Rectal smooth muscle tissue (tissue), 1 donor: ENCODE measurements at regions not wholly inside any gene's neighbourhood (a gene's known extent, or its start where the extent isn't known, plus 50 kb on each side); places are given as distances from the start of the nearest gene placed in this dataset.

Source experiments
- H3K27ac ChIP-seq: one replicate; pipeline ENCODE4 v1.7.0; 2013; ENCODE audit warnings: low read depth, low read length, inconsistent platforms
- H3K27me3 ChIP-seq: one replicate; pipeline ENCODE4 v1.7.0; 2013; ENCODE audit warnings: low read length; ENCODE audit not compliant: control insufficient read depth, insufficient read depth
- H3K36me3 ChIP-seq: one replicate; pipeline ENCODE4 v1.7.0; 2013; ENCODE audit warnings: low read length; ENCODE audit not compliant: control insufficient read depth, insufficient read depth
- H3K4me1 ChIP-seq: one replicate; pipeline ENCODE4 v1.7.0; 2013; ENCODE audit warnings: low read length; ENCODE audit not compliant: control insufficient read depth, insufficient read depth
- H3K4me3 ChIP-seq: one replicate; pipeline ENCODE4 v1.7.0; 2013; ENCODE audit warnings: low read length
- H3K9ac ChIP-seq: one replicate; pipeline ENCODE4 v1.7.0; 2013; ENCODE audit warnings: low read length

GRCh38 chr12:11500188-11500860 is 105.0 kb upstream of the PRB2 start:
- Histone ChIP-seq H3K27me3 (no peaks in the 10 kb centered on the region), H3K27ac (no peak overlapping the region), H3K4me1 (no peaks in the 10 kb centered on the region), H3K36me3 (no peaks in the 10 kb centered on the region), H3K4me3 (no peak overlapping the region), H3K9ac (no peak overlapping the region)

GRCh38 chr12:11500861-11501230 is 105.5 kb upstream of the PRB2 start:
- Histone ChIP-seq H3K36me3 (no peaks in the 10 kb centered on the region), H3K4me3 (no peak overlapping the region), H3K4me1 (no peaks in the 10 kb centered on the region), H3K9ac (no peak overlapping the region), H3K27ac (no peak overlapping the region), H3K27me3 (no peaks in the 10 kb centered on the region)

GRCh38 chr12:11508699-11509098 is 113.3 kb upstream of the PRB2 start:
- Histone ChIP-seq H3K9ac (no peak overlapping the region), H3K4me1 (no peaks in the 10 kb centered on the region), H3K27ac (no peak overlapping the region), H3K36me3 (no peaks in the 10 kb centered on the region), H3K27me3 (peaks cover 2% of the 10 kb centered on the region), H3K4me3 (no peak overlapping the region)

DNA sequence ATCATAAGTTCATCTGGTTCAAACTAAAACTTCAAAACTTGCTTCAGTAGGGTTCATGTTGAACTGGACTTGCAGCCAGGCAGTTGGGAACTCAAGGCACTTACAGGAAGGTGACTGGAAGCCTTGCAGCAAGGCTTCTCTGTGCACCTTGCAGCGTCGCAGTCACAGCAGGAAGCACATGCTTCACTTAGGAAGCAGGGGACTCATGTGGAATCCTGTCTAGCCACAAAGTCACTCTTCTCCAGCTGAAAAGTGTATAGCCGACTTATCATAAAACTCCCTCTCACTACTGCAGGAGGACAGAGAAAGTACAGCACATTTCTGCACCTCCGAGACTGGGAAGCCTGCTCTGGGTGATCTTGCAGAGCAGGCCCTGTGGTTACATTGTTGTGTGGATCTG is 114.0 kb upstream of the PRB2 start:
- Histone ChIP-seq H3K4me3 (no peak overlapping the region), H3K4me1 (no peaks in the 10 kb centered on the region), H3K27me3 (peaks cover 2% of the 10 kb centered on the region), H3K27ac (no peak overlapping the region), H3K9ac (no peak overlapping the region), H3K36me3 (no peaks in the 10 kb centered on the region)

DNA sequence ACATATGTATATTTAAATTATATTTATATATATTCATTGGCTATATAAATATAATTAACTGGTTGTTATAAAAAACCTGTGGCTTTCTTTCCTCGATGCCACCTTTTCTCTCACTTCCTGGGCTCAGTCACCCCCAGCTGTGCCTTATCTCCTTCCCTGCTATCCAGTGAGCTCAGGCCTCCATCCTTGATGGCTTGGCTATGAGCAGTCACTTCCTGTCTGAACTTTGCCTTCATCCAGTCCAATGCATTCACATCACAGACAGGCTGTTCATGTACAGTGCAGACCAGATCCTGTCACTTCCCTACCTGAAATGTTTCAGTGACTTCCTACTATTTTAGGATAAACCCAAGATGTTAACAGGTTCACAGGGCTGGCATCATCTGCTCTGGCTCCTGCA is 115.3 kb upstream of the PRB2 start:
- Histone ChIP-seq H3K9ac (no peak overlapping the region), H3K4me1 (no peaks in the 10 kb centered on the region), H3K4me3 (no peak overlapping the region), H3K27ac (no peak overlapping the region), H3K36me3 (no peaks in the 10 kb centered on the region), H3K27me3 (peaks cover 2% of the 10 kb centered on the region)

DNA sequence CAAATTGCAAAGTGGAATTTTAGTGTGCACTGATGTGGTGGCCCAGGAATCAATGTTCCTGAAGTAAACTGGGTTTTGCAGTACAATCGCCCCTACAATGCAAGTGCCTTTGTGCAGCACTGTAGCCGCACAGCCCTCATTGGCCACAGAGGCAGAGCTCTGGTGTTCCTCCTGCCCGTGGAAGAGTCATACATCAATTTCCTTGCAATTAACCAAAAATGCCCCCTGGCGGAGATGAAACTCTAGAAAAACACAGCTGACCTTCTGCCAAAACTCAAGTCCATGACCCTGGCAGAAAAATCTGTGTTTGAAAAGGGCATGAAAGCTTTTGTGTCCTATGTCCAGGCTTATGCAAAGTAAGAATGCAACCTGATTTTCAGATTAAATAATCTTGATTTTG is 117.9 kb upstream of the PRB2 start:
- Histone ChIP-seq H3K4me1 (no peaks in the 10 kb centered on the region), H3K36me3 (no peaks in the 10 kb centered on the region), H3K27me3 (peaks cover 2% of the 10 kb centered on the region), H3K4me3 (no peak overlapping the region), H3K9ac (no peak overlapping the region), H3K27ac (no peak overlapping the region)

DNA sequence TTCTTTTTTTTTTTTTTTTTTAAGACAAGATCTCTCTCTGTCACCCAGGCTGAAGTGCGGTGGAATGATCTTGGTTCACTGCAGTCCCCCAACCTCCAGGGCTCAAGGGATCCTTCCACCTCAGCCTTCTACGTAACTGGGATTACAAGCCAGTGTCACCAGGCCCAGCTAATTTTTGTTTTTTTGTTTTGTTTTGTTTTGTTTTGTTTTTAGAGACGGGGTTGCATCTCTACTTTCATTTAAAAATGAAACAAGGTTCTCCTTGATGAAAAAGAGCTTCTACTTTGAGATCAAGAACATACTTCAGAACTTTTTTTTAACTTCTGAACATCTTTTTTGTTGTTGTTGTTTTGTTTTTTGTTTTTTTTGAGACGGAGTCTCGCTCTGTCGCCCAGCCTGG is 121.7 kb upstream of the PRB2 start:
- Histone ChIP-seq H3K9ac (no peak overlapping the region), H3K36me3 (no peaks in the 10 kb centered on the region), H3K27ac (no peak overlapping the region), H3K4me3 (no peak overlapping the region), H3K4me1 (no peaks in the 10 kb centered on the region), H3K27me3 (no peaks in the 10 kb centered on the region)

DNA sequence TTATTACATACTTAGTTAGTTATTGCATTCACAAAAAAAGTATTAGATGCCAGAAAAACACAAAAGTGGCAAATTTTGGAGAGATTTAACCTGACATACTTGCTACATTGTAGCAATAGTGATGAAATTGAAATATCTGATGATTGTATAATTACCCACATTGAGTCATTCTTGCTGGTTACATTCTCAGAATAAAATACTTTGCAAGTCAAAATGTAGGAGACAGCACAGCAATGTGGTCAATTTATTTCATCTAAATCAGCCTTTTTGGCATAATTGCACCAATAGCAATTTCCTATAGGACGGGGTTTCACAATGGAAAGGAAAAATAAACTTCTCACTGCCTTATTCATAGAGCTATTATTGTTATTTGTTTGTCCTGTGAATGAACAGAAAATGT is 125.0 kb upstream of the ETV6 start:
- Histone ChIP-seq H3K9ac (no peak overlapping the region), H3K4me3 (no peak overlapping the region), H3K27me3 (no peaks in the 10 kb centered on the region), H3K36me3 (no peaks in the 10 kb centered on the region), H3K27ac (no peak overlapping the region), H3K4me1 (no peaks in the 10 kb centered on the region)

- Histone ChIP-seq H3K27ac (no peak overlapping the region), H3K4me3 (no peak overlapping the region), H3K27me3 (no peaks in the 10 kb centered on the region), H3K36me3 (no peaks in the 10 kb centered on the region), H3K4me1 (no peaks in the 10 kb centered on the region), H3K9ac (no peak overlapping the region)
These were observed 115.4 kb upstream of the ETV6 start for GRCh38 chr12:11534064-11534463.

DNA sequence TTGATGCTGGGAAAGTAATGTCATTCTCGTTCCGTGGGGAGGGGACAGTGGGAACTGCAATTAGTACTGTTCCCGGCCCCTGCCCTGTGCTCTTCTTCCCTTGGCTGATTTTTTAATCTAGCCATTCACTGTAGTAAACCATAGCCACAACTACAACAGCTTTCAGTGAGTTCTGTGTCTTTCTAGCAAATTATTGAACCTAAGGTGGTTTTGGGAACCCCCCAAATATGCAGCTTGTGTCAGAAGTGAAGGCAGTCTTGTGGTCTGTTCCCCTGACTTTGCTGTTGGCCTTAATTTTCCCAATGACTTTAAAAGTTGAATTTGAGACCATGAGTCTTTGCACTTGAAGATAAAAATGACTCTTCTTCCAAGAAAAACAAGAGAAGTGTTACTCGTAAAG is 114.3 kb upstream of the ETV6 start:
- H3K36me3 ChIP-seq = no peaks in the 10 kb centered on the region
- H3K27ac ChIP-seq = no peak overlapping the region
- no peak overlapping the region for H3K4me3 ChIP-seq
- no peak overlapping the region for H3K9ac ChIP-seq
- H3K27me3 ChIP-seq = no peaks in the 10 kb centered on the region
- no peaks in the 10 kb centered on the region for H3K4me1 ChIP-seq

DNA sequence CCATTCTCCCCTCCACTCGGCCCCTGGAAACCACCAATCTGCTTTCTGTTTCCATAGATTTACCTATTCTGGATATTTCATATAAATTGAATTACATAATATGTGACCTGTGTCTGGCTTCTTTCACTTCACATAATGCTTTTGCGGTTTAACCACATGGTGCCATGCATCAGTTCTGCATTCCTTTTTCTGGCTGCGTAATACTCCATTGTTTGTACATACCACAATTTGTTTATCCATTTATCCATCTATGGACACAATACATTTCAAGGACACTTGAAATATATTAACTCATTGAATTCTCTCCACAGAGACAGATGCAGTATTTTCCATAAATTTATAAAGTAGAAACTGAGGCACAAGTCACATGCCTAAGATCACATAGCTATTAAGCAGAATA is 110.3 kb upstream of the ETV6 start:
- no peak overlapping the region for H3K9ac ChIP-seq
- peaks cover 8% of the 10 kb centered on the region for H3K4me1 ChIP-seq
- no peak overlapping the region for H3K27ac ChIP-seq
- H3K27me3 ChIP-seq = no peaks in the 10 kb centered on the region
- no peaks in the 10 kb centered on the region for H3K36me3 ChIP-seq
- H3K4me3 ChIP-seq = no peak overlapping the region

GRCh38 chr12:11540156-11540555 is 109.3 kb upstream of the ETV6 start:
- no peak overlapping the region for H3K9ac ChIP-seq
- H3K27ac ChIP-seq = no peak overlapping the region

DNA sequence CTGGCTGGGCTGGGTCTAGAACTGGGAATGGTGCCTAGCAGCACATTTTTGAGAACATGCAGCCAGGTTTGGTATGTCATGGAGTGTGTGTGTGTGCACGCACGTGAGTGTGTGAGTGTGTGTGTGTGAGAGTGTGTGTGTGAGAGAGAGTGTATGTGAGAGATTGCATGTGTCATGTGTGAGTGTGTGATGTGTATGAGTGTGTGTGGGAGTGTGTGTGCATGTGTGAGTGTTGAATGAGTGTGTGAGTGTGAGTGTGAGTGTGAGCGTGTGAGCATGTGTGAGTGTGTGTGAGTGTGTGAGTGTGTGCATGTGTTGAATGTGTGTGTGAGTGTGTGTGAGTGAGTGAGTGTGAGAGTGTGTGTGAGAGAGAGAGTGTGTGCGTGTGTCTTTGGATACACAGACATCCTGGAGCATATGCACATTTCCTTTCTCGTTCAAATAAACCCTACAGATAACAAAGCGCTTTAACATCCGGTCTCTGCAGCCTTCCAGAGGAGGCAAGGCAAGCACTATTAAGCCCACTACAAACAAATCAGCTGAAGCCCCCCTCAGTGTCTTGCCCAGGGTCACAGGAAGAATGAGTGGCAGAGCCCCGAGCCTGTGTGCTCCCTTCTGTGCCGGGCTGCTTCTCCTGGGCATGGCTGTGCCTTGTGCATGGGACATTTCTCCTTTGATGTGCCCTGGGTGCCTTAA is 108.7 kb upstream of the ETV6 start:
- Histone ChIP-seq H3K9ac (no peak overlapping the region), H3K27ac (no peak overlapping the region), H3K4me3 (no peak overlapping the region), H3K27me3 (no peaks in the 10 kb centered on the region), H3K36me3 (no peaks in the 10 kb centered on the region), H3K4me1 (peaks cover 8% of the 10 kb centered on the region)

More at GRCh38 chr12:11540156-11540555, 109.3 kb upstream of the ETV6 start:
- Histone ChIP-seq H3K27me3 (no peaks in the 10 kb centered on the region), H3K36me3 (no peaks in the 10 kb centered on the region), H3K4me1 (peaks cover 8% of the 10 kb centered on the region), H3K4me3 (no peak overlapping the region)
